ENCODE measurements at regions not wholly inside any gene's neighbourhood (a gene's known extent, or its start where the extent isn't known, plus 50 kb on each side); places are given as distances from the start of the nearest gene placed in this dataset.
"Not testable (repeated sequence)": the region's sequence is repeated elsewhere in the genome, so short reads cannot be mapped to it uniquely, and the experiment has no call there.

DNA sequence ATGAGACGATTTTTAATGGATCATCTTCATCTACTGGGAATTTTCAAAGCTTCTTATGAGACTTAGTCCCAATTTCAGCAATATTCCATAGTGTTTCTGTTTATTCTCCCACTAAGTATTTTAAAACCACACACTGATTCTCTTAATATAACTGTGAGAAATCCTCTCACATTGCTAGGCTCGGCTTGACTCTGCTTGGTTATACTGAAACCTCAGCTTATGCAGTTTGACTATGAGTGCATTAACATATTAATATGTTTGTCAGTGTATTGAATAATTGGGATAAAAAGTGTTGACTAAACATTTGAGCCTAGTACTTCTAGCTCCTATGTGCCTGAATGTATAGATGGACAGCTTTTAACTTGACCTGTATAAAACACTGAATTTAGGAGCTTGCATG is 298.5 kb upstream of the IZUMO3 start:
- Histone ChIP-seq H3K27ac (no peak overlapping the region), H3K36me3 (no peaks in the 10 kb centered on the region), H4K20me1 (no peaks in the 10 kb centered on the region), H3K4me3 (no peak overlapping the region), H3K27me3 (no peaks in the 10 kb centered on the region), H3K4me1 (no peaks in the 10 kb centered on the region), H3K4me2 (no peak overlapping the region), H3K9me3 (no peaks in the 10 kb centered on the region), H3K9ac (no peak overlapping the region)
- no peak for TF ChIP-seq Cebpa-rat (IDR thresholded peaks at IDR 0.05)

DNA sequence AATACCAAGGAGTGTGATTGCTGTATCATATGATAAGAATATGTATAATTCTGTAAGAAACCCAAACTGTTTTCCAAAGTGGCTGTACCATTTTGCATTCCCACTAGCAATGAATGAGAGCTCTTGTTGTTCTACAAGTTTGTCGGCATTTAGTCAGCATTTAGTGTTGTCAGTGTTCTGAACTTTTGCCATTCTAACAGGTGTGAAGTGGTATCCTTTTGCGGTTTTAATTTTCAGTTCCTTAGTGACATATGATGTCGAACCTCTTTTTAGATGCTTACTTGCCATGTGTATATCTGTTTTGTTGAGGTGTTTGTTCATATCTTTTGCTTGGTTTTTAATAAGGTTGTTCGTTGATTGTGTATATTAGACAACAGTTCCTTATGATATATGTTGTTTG is 296.3 kb upstream of the IZUMO3 start:
- no peak overlapping the region for H3K4me3 ChIP-seq
- H3K4me2 ChIP-seq: no peak overlapping the region
- H3K4me1 ChIP-seq: no peaks in the 10 kb centered on the region
- H3K9ac ChIP-seq: no peak overlapping the region
- TF ChIP-seq Cebpa-rat (IDR thresholded peaks at IDR 0.05): no peak
- no peaks in the 10 kb centered on the region for H3K36me3 ChIP-seq
- no peak overlapping the region for H3K27ac ChIP-seq
- H3K27me3 ChIP-seq: no peaks in the 10 kb centered on the region
- H3K9me3 ChIP-seq: no peaks in the 10 kb centered on the region
- no peaks in the 10 kb centered on the region for H4K20me1 ChIP-seq

DNA sequence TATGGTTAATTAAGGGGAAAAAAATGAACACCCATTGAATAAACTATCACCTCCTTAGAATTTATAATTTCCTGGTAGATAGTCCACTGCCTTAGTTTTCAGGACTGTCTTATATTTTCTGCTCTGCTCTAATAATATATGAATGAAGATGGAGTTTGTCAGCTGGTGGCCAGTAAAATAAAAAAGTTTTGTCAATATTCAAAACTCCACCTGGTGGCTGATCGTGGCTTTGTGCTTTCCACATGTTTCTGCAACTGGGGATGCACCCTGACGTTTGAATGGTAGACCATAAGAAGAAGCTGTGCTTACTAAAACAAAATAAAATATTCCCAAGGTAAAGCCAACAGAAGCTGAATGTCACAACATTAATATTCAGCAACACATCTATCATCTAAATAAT is 286.6 kb upstream of the IZUMO3 start:
- no peaks in the 10 kb centered on the region for H3K36me3 ChIP-seq
- no peak for TF ChIP-seq Cebpa-rat (IDR thresholded peaks at IDR 0.05)
- H3K4me3 ChIP-seq: no peak overlapping the region

DNA sequence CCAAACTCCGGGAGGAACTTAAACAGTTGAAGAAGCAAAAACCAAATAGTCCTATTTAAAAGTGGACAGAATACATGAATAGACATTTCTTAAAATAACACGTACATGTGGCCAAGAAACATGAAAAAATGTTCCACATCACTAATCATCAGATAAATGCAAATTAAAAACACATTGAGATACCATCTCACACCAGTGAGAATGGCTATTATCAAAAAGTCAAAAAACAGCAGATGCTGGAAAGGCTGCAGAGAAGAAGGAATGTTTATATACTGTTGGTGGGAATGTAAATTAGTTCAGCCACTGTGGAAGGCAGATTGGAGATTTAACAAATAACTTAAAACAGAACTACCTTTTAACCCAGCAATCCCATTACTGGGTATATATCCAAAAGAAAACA is 283.0 kb upstream of the IZUMO3 start:
- Histone ChIP-seq H3K4me1 (no peaks in the 10 kb centered on the region), H4K20me1 (no peaks in the 10 kb centered on the region), H3K4me3 (no peak overlapping the region), H3K9ac (no peak overlapping the region), H3K36me3 (no peaks in the 10 kb centered on the region), H3K27me3 (no peaks in the 10 kb centered on the region), H3K27ac (no peak overlapping the region), H3K4me2 (no peak overlapping the region), H3K9me3 (no peaks in the 10 kb centered on the region)
- no peak for TF ChIP-seq Cebpa-rat (IDR thresholded peaks at IDR 0.05)

More for the DNA sequence above, 286.6 kb upstream of the IZUMO3 start:
- H3K9ac ChIP-seq: no peak overlapping the region
- H3K27ac ChIP-seq: no peak overlapping the region
- H4K20me1 ChIP-seq: no peaks in the 10 kb centered on the region
- H3K27me3 ChIP-seq: no peaks in the 10 kb centered on the region
- H3K9me3 ChIP-seq: no peaks in the 10 kb centered on the region
- no peak overlapping the region for H3K4me2 ChIP-seq
- H3K4me1 ChIP-seq: no peaks in the 10 kb centered on the region

DNA sequence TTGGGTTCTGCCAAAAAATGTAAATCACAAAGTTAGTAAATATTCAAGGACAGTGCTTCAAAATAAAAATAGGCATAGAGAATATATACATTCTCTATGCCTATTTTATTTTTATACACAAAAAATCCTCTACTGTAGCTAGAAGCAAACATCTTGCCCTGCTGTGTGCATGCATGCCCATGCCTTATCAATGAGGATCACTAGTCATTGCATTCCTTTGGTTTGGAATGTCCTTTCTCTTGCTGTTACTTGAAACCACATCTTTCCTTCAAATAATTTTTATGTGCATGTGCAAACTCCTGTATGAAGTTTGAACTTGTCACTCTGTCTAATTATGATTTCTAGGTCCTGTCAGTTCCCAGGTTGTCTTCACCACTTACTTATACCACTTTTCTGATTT is 278.9 kb upstream of the IZUMO3 start:
- no peak overlapping the region for H3K4me3 ChIP-seq
- H3K4me1 ChIP-seq: no peaks in the 10 kb centered on the region
- H3K27me3 ChIP-seq: no peaks in the 10 kb centered on the region
- no peaks in the 10 kb centered on the region for H3K36me3 ChIP-seq
- no peaks in the 10 kb centered on the region for H4K20me1 ChIP-seq
- no peaks in the 10 kb centered on the region for H3K9me3 ChIP-seq
- no peak overlapping the region for H3K27ac ChIP-seq
- no peak for TF ChIP-seq Cebpa-rat (IDR thresholded peaks at IDR 0.05)
- H3K4me2 ChIP-seq: no peak overlapping the region
- no peak overlapping the region for H3K9ac ChIP-seq

DNA sequence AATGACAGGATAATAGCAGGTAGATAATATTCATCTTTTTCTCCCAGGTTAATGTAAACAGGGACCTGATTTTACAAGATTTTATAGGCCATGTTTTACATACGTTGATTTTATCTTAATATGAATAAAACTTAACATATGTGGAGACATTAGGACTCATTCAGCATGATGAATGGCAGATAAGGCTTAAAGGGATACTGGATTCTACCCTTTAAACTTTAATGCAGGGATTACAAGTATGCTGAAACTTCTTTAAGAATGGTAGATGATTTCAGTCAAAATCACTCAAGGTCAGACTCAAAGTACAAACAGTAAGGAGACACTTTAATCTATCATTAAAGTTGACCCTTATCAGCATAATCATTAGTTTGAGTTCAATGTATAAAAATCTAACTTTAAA is 274.5 kb upstream of the IZUMO3 start:
- no peak for TF ChIP-seq Cebpa-rat (IDR thresholded peaks at IDR 0.05)
- Histone ChIP-seq H3K9me3 (no peaks in the 10 kb centered on the region), H3K4me1 (no peaks in the 10 kb centered on the region), H3K27me3 (no peaks in the 10 kb centered on the region), H3K36me3 (no peaks in the 10 kb centered on the region), H3K9ac (no peak overlapping the region), H3K4me3 (no peak overlapping the region), H4K20me1 (no peaks in the 10 kb centered on the region), H3K4me2 (no peak overlapping the region), H3K27ac (no peak overlapping the region)

DNA sequence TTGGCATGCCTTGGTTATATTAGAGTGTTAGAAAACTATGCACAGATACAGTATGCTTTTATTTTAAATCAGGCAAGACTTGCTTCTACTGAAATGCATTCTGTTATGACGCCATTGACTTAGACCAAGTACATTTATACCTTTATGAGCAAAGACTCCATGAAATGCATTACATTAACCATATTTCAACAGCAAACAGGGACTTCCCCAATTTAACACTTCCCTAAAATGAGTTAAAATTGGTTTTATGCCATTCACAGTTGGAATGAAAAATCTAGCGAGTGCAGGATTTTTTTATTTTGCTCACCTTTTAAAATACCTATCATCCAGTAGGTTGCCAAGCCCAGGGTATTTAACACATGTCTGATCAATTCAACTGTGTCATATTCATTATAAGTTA is 272.1 kb upstream of the IZUMO3 start:
- Histone ChIP-seq H3K9me3 (no peaks in the 10 kb centered on the region), H4K20me1 (no peaks in the 10 kb centered on the region), H3K27ac (no peak overlapping the region), H3K4me2 (no peak overlapping the region), H3K4me3 (no peak overlapping the region), H3K4me1 (no peaks in the 10 kb centered on the region), H3K9ac (no peak overlapping the region), H3K27me3 (no peaks in the 10 kb centered on the region), H3K36me3 (no peaks in the 10 kb centered on the region)
- TF ChIP-seq Cebpa-rat (IDR thresholded peaks at IDR 0.05): no peak

DNA sequence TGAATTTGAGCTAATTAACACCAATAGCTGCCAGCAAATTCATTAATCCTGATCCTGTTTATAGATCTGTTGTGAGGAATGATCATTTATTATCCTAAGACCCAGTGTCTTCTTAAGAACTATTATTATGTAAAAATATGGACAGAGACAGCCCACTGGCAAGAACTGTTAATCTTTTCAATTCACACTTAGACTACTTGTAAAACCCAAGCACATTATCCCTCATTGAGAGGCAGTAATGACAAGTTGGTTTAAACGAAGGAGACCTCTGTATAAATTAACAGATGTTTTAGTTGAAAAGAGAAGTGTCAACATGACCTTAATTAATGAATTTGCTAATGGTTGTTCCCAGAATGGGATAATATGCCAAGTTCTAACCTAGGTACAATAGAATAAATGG is 270.3 kb upstream of the IZUMO3 start:
- Histone ChIP-seq H3K4me1 (no peaks in the 10 kb centered on the region), H3K4me2 (no peak overlapping the region), H3K36me3 (no peaks in the 10 kb centered on the region), H3K9ac (no peak overlapping the region), H3K27me3 (no peaks in the 10 kb centered on the region), H3K4me3 (no peak overlapping the region), H3K27ac (no peak overlapping the region), H3K9me3 (no peaks in the 10 kb centered on the region), H4K20me1 (no peaks in the 10 kb centered on the region)
- TF ChIP-seq Cebpa-rat (IDR thresholded peaks at IDR 0.05): no peak

DNA sequence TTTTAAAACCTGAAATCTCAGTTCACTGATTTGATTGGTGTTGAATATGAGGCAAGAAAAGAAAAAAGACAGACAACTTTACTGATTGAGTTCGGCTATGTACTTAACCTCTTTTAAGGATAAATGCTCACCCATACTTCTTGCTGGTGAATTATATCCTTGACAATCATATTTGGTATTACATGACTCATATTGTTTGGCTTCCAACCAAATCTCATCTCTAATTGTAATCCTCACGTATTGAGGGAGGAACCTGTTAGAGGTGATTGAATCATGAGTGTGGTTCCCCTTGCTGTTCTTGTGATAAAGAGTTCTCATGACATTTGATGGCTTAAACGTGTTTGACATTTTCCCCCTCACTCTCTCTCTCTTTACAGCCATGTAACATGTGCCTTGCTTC is 255.6 kb upstream of the IZUMO3 start:
- Histone ChIP-seq H3K4me2 (no peak overlapping the region), H3K36me3 (no peaks in the 10 kb centered on the region), H3K4me3 (no peak overlapping the region), H3K9me3 (no peaks in the 10 kb centered on the region), H3K27me3 (no peaks in the 10 kb centered on the region), H3K27ac (no peak overlapping the region), H3K9ac (no peak overlapping the region), H4K20me1 (no peaks in the 10 kb centered on the region), H3K4me1 (no peaks in the 10 kb centered on the region)
- no peak for TF ChIP-seq Cebpa-rat (IDR thresholded peaks at IDR 0.05)

DNA sequence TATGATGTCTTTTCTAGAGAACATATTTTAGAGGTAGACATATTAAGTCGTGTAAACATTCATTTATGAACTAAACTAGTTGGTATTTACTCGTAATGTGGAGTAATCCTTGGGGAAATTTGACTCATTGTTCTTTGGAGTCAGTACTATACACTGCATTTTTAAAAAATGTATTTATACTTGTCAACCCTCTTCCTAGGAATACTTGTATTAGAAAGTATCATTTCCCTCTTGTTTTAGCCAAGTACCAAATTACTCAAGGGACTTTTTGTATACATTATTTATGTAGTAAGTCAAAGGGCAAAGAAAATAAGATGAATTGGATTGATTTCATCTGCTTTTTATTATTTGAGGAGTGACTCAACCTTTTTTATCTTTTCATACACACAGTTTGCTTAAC is 248.1 kb upstream of the IZUMO3 start:
- Histone ChIP-seq H3K9ac (no peak overlapping the region), H4K20me1 (no peaks in the 10 kb centered on the region), H3K4me2 (no peak overlapping the region), H3K36me3 (no peaks in the 10 kb centered on the region), H3K4me1 (no peaks in the 10 kb centered on the region), H3K27ac (no peak overlapping the region), H3K27me3 (no peaks in the 10 kb centered on the region), H3K9me3 (no peaks in the 10 kb centered on the region), H3K4me3 (no peak overlapping the region)
- TF ChIP-seq Cebpa-rat (IDR thresholded peaks at IDR 0.05): no peak

DNA sequence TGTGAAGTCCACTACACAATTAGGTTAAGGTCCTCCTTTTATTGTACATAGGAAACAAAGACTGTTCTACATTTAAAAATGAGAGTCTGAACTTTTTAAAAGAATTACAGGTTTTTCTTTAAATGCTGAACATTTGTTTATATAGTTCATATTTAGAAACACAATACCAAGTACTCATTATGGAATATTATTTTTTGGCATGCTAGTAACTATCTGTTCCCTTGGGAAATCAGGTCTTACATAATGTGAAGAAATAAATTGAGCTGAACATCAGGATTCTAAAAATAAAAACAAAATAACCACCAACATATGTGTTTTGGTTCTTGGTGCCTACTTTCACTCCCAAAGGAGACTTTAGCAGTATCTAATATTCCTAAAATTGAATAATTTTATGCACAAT is 230.5 kb upstream of the IZUMO3 start:
- Histone ChIP-seq H3K36me3 (no peaks in the 10 kb centered on the region), H3K9ac (no peak overlapping the region), H3K4me2 (no peak overlapping the region), H3K4me3 (no peak overlapping the region), H3K9me3 (peaks cover 29% of the 10 kb centered on the region), H4K20me1 (no peaks in the 10 kb centered on the region), H3K4me1 (no peaks in the 10 kb centered on the region), H3K27ac (no peak overlapping the region), H3K27me3 (no peaks in the 10 kb centered on the region)
- TF ChIP-seq Cebpa-rat (IDR thresholded peaks at IDR 0.05): no peak

DNA sequence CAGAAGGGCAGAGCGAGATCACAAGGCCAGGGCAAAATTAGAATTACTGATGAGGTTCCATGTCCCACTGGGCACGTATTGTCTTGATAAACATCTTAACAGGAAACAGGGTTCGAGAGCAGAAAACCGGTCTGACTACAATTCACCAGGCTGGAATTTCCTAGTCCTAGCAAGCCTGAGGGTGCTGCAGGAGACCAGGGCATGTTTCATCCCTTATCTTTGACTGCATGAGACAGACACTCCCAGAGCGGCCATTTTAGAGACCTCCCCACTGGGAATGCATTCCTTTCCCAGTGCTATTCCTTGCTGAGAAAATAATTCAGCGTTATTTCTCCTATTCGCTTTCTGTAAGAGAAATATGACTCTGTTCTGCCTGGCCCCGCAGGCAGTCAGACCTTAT is 228.5 kb upstream of the IZUMO3 start:
- not testable (repeated sequence) for H3K36me3 ChIP-seq, H3K4me1 ChIP-seq, H4K20me1 ChIP-seq, H3K27me3 ChIP-seq, H3K27ac ChIP-seq, H3K4me3 ChIP-seq, H3K9ac ChIP-seq, H3K4me2 ChIP-seq
- peaks cover 29% of the 10 kb centered on the region for H3K9me3 ChIP-seq
